ENCODE measurements at regions not wholly inside any gene's neighbourhood (a gene's known extent, or its start where the extent isn't known, plus 50 kb on each side); places are given as distances from the start of the nearest gene placed in this dataset.

DNA sequence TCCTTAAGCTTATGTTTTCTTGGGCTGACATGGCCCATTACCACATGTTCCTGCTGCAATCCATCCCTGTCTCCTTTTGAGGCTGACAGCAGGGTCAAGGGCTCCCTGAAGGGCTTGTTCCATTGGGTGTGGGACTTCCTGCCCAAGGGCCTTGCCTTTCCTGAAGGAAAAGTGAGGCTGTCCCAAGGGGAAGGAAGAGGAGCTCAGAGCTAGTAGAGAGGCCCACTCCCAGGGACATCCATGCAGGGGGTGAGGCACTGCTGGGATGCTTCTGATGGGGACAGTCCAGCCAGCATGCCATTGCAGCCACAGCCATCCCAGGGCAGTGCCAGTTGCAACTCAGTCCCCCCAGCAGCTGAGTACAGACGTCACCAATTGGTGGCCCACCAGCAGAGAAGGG lies 138.4 kb upstream of the FOXA2 start:
- TF ChIP-seq, protein P1, sequence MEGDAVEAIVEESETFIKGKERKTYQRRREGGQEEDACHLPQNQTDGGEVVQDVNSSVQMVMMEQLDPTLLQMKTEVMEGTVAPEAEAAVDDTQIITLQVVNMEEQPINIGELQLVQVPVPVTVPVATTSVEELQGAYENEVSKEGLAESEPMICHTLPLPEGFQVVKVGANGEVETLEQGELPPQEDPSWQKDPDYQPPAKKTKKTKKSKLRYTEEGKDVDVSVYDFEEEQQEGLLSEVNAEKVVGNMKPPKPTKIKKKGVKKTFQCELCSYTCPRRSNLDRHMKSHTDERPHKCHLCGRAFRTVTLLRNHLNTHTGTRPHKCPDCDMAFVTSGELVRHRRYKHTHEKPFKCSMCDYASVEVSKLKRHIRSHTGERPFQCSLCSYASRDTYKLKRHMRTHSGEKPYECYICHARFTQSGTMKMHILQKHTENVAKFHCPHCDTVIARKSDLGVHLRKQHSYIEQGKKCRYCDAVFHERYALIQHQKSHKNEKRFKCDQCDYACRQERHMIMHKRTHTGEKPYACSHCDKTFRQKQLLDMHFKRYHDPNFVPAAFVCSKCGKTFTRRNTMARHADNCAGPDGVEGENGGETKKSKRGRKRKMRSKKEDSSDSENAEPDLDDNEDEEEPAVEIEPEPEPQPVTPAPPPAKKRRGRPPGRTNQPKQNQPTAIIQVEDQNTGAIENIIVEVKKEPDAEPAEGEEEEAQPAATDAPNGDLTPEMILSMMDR (IDR thresholded peaks at IDR 0.05; ENCODE audit: low read depth, low read length, missing input control), result no peak
- TF ChIP-seq, protein P2, sequence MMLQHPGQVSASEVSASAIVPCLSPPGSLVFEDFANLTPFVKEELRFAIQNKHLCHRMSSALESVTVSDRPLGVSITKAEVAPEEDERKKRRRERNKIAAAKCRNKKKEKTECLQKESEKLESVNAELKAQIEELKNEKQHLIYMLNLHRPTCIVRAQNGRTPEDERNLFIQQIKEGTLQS (IDR thresholded peaks at IDR 0.05), result no peak
